C4-2B (cell line): ENCODE measurements at regions not wholly inside any gene's neighbourhood (a gene's known extent, or its start where the extent isn't known, plus 50 kb on each side); places are given as distances from the start of the nearest gene placed in this dataset.

Source experiments
- H3K27ac ChIP-seq: fragments of 450-650 bp; 2 replicates; pipeline ENCODE4 v1.5.1; 2017
- ZFX ChIP-seq: fragments of 450-650 bp; IDR thresholded peaks from 2 replicates; pipeline ENCODE4 v1.6.1; 2017
- TF ChIP-seq, protein P1 (sequence below): fragments of 450-650 bp; conservative IDR thresholded peaks from 2 replicates; pipeline ENCODE4 v1.5.1; 2017; ENCODE audit warnings: mild to moderate bottlenecking

DNA sequence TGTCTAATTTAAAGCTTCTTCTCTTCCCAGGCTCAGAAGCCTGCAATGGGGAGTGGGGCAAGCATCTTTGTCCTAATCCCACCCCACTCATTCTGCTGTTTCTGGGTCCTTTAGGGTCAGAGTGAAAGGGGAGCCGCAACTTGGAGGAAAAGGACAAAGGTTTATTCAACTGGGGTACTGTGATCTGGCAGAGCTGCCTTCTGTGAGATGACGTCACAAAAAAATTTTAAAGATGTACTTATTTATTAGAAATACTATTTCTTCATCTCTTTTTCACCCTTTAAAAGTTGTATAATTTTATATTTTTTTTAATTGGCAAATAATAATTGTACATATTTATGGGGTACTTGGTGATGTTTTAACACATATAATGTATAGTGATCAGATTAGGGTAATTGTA lies 302.6 kb downstream of the TDRD3 start:
- TF ChIP-seq ZFX: no peak
- TF ChIP-seq, protein P1, sequence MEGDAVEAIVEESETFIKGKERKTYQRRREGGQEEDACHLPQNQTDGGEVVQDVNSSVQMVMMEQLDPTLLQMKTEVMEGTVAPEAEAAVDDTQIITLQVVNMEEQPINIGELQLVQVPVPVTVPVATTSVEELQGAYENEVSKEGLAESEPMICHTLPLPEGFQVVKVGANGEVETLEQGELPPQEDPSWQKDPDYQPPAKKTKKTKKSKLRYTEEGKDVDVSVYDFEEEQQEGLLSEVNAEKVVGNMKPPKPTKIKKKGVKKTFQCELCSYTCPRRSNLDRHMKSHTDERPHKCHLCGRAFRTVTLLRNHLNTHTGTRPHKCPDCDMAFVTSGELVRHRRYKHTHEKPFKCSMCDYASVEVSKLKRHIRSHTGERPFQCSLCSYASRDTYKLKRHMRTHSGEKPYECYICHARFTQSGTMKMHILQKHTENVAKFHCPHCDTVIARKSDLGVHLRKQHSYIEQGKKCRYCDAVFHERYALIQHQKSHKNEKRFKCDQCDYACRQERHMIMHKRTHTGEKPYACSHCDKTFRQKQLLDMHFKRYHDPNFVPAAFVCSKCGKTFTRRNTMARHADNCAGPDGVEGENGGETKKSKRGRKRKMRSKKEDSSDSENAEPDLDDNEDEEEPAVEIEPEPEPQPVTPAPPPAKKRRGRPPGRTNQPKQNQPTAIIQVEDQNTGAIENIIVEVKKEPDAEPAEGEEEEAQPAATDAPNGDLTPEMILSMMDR: no peak
- no peak overlapping the region for H3K27ac ChIP-seq

DNA sequence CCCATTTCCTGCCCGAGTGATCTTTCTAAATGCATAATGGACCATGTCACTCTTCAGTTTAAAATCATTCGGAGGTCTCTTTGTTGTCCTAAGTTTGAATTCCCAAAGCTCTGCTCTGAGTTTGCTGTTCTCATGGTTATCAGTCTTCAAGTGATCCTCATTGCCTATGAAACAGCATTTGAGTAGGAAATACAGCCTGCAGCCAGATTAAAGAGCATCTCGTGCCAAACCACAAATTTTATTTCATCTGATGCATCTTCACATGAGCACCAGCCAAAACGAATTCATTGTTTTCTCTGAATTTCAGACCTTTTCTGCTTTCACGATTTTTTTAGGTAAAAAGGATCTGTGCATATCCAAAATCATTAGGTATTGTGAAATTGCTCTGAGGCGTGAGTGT lies 299.6 kb downstream of the TDRD3 start:
- no peak for TF ChIP-seq ZFX
- TF ChIP-seq, protein P1: no peak
- H3K27ac ChIP-seq: no peak overlapping the region

DNA sequence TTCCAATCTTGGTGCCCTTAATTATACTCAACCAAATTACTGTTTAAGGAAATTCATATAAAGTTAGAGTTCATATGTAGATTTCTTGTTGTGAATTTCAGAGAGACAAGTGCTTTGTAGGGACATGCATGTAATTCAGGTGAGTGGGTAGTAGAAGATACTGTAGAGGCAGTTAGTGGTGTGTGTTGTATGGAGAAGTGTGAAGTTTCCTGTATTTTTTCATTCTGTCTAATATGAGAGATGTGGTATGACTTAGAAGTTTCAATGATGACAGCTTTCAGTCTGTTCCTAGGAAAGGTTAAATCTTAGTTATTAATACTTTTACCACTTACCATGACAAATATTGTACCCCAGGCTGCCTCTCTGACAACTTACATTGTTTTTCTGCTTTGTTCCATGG lies 294.2 kb downstream of the TDRD3 start:
- H3K27ac ChIP-seq: no peak overlapping the region
- no peak for TF ChIP-seq ZFX
- TF ChIP-seq, protein P1: no peak

DNA sequence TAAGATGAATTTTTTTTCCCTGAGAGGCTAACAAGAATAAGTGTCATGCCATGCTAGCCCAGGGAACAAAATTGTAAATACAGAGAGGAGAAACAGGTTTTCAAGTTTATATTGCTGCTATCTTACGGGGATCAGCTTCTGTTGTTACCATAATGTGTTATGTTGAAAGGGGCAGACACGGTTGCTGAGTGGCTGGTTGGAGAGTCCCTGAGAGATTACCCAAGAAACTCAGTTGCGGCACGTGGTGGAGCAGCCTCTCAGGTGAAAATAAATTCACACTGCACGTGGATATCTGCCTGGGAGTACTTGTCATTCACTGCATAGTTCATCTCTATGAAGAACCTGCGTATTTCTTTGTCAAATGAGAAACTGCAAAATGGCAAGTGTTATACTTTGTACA lies 293.6 kb downstream of the TDRD3 start:
- no peak for TF ChIP-seq ZFX
- TF ChIP-seq, protein P1: no peak

DNA sequence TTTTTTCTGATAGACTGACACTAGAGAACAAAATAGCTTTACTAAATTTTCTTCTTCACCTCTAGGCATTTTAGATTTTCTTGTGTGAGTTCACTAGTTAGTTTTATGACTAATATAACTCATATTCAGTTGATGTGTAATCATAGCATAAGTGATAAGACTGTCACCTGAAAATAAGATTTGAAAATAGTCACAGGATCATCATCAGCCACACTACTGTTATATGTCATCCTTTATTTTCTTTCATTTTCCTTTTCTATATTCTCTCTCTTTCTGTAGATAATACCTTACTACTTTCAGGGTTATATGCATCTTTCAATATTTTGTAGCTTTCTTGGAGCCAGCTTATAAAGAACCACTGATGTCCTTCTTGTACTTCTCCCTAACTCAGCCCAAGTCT lies 292.6 kb downstream of the TDRD3 start:
- TF ChIP-seq, protein P1: no peak
- TF ChIP-seq ZFX: no peak
- H3K27ac ChIP-seq: no peak overlapping the region

More for the DNA sequence above, 293.6 kb downstream of the TDRD3 start:
- no peak overlapping the region for H3K27ac ChIP-seq

DNA sequence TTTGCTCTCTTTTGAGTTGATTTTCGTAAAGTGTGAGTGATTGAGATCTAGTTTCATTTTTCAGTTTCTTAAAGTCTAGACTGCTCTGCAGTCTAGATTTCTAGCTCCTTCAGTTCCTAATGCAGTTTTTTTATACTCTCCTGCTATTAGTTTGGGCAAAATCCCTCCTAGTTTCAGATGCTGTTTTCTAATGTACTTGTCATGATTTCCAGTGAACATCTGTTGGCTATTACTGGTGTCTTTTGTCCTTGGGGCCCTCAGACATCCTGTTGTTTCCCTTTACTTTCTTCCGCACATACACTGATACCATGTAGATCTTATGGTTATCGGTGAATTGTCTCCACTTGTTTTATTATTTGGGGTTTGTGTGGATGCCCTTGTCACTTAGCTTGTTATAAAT lies 292.1 kb downstream of the TDRD3 start:
- TF ChIP-seq, protein P1: no peak
- TF ChIP-seq ZFX: no peak
- no peak overlapping the region for H3K27ac ChIP-seq

DNA sequence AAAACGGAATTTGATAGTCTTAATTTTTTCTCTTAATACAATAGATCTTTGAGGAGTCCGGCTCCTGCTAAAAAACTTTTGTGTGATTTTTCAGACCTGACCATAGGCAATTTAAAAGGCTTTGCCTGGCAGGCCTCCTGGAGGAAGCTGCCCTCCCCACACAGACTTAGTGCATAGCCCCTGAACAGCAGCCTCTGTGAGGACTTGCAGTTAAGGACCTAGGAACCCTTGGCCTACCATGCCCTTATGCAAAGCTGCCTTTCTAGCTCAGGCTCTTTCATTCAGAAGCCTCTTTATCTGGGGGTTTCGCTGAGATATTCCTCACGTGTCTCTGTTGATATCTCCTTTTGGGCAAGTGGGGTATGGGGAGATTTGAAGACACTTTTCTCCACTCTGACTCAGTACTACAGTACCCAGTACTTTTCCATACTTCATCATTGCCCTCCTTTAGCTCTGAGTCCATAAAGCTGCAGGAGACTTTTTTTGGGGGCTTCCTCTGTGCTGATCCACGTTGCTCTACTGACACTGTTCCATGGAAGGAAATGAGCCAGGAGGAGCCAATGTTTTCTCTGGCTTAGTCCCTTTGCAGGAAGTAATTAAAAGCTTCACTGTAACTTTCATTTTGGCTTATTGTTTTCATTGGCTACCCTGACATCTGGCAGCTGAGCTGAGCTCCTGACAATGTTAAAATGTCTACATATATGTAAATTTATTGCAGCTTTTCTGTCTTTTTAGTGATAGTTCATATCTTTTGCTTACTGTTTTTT lies 283.1 kb downstream of the TDRD3 start:
- H3K27ac ChIP-seq: no peak overlapping the region
- TF ChIP-seq, protein P1: no peak
- no peak for TF ChIP-seq ZFX
